ENCODE measurements at regions not wholly inside any gene's neighbourhood (a gene's known extent, or its start where the extent isn't known, plus 50 kb on each side); places are given as distances from the start of the nearest gene placed in this dataset.

DNA sequence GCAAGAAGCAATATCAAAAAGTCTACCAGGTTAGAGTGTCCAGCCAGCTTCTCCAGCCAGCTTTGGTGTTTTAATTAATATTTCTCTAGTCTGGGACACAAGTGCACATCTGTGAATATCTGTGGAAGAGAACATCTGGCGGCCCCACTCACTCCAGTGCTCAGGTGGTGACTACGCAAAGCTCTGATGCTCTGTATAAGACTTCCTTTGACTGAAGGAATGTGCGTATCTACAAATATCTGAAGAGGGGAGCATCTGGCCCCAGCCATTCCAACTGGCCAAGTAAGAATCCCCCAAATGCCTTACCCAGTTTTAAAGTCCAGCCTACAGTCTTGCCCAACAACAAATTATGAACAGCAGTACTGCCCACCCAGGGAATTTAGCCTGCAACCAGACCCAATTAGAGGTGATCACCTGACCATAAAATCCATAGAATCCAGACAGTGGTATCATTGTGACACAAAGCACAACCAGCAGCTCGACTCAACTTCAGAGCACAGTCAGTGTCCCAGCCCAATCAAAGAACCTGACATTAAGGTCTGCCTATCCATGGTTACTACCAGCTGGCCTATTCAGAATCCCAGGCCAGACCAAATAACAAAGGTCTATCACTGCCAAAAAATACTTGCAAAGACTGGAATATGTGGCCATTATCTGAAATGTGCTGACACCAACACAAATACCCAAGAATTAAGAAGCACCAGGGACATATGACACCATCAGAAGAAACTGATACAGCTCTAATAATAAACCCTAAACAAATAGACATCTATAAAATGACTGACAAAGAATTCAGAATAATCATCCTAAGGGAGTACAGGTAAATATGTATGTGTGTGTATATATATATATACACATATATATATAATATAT, 76.1 kb upstream of the MANEA start:
- DNase-seq (ENCODE audit: low spot score) = no peak

- DNase-seq (ENCODE audit: low spot score) = no peak
Observed at GRCh38 chr6:95503568-95503967, 73.8 kb upstream of the MANEA start.

GRCh38 chr6:95511404-95511803, 65.9 kb upstream of the MANEA start:
- DNase-seq (ENCODE audit: low spot score) = no peak

GRCh38 chr6:95515975-95516374, 61.4 kb upstream of the MANEA start:
- DNase-seq (ENCODE audit: low spot score) = no peak

GRCh38 chr6:95517004-95517403, 60.3 kb upstream of the MANEA start:
- DNase-seq (ENCODE audit: low spot score) = no peak

- DNase-seq (ENCODE audit: low spot score) = no peak
Observed at GRCh38 chr6:95517568-95517967, 59.8 kb upstream of the MANEA start.

DNA sequence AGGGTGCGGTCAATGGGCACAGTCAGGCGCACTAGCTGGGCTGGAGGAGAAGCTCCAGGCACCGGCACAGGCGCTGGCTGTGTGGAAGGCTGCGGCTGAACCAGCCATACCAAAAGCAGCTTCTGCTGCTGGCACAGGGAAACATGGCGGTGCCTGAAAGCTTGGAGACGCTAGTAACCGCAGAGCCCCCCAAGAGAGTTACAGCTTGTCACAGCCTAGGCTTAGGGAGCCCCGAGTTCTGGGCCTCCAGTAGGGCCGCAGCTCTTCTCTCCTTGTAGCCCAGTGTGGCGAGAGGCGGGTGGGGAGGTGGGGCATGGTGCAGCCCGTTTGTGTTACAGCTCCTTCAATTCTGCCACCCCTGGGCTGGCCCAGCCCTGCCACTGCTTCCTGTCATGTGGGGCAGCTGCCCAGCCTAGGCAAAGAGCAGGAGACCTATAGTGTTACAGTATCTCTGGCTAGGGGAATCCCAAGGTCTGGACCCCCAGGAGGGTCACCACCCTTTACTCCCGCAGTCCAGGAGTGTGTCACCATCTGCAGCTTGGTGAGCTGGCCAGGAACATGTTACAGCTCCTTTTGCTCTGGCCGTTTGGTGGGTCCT, 58.6 kb upstream of the MANEA start:
- no peak for DNase-seq (ENCODE audit: low spot score)

- no peak for DNase-seq (ENCODE audit: low spot score)
Observed at GRCh38 chr6:95519228-95520037, 57.9 kb upstream of the MANEA start.

- no peak for DNase-seq (ENCODE audit: low spot score)
Observed at GRCh38 chr6:95521181-95521580, 56.2 kb upstream of the MANEA start.
